SH-SY5Y (cell line): ENCODE measurements at regions not wholly inside any gene's neighbourhood (a gene's known extent, or its start where the extent isn't known, plus 50 kb on each side); places are given as distances from the start of the nearest gene placed in this dataset.

Experiments used
- GATA2 ChIP-seq: IDR thresholded peaks from 2 replicates; pipeline ENCODE4 v1.6.1; 2011; ENCODE audit warnings: mild to moderate bottlenecking, low read depth, low read length
- GATA3 ChIP-seq: IDR thresholded peaks from 2 replicates; pipeline ENCODE4 v1.6.1; 2011; ENCODE audit warnings: low read depth, mild to moderate bottlenecking, low read length, moderate library complexity

DNA sequence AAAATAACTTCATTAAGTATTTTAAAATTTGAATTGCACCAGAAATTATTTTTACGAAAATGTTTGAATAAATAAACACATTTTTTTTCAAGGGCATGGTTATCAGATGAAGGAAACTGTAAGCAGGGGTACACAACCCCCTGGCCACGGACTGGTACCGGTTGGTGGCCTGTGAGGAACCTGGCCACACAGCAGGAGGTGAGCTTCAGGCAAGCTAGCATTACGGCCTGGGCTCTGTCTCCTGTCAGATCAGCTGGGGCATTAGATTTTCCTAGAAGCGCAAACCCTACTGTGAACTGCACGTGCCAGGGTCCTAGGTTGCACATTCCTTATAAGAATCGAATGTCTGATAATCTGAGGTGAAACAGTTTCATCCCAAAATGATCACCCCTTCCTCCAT lies 1499.7 kb upstream of the AGA start:
- no peak for TF ChIP-seq GATA2
- TF ChIP-seq GATA3, result no peak
